Progenitor cell of endocrine pancreas (in vitro differentiated cells): ENCODE measurements at regions not wholly inside any gene's neighbourhood (a gene's known extent, or its start where the extent isn't known, plus 50 kb on each side); places are given as distances from the start of the nearest gene placed in this dataset.

Experiments used
- DNase-seq: peaks from one replicate; pipeline ENCODE4 v3.0.0; 2021; ENCODE audit warnings: low spot score; ENCODE audit not compliant: unreplicated experiment
- H3K27ac Mint-ChIP-seq: 2 replicates; pipeline ENCODE4 v1.8.0; 2021; ENCODE audit warnings: mild to moderate bottlenecking, moderate library complexity, mixed read lengths
- H3K27me3 Mint-ChIP-seq: 2 replicates; pipeline ENCODE4 v1.8.0; 2021; ENCODE audit warnings: mixed read lengths
- H3K36me3 Mint-ChIP-seq: 2 replicates; pipeline ENCODE4 v1.8.0; 2022; ENCODE audit warnings: mixed read lengths; ENCODE audit not compliant: insufficient read depth
- H3K4me1 Mint-ChIP-seq: 2 replicates; pipeline ENCODE4 v1.8.0; 2021; ENCODE audit warnings: low read depth, mixed read lengths
- H3K4me3 Mint-ChIP-seq: 2 replicates; pipeline ENCODE4 v1.8.0; 2021; ENCODE audit warnings: low read depth, mild to moderate bottlenecking, moderate library complexity, mixed read lengths
- H3K9me3 Mint-ChIP-seq: 2 replicates; pipeline ENCODE4 v1.8.0; 2021; ENCODE audit warnings: low read depth, mixed read lengths
- TF ChIP-seq, protein P1 (sequence below): fragments of 200-600 bp; sonication (generic); IDR thresholded peaks from one replicate; pipeline ENCODE4 v1.5.0; 2021; ENCODE audit warnings: antibody characterized with exemption, mild to moderate bottlenecking; ENCODE audit not compliant: unreplicated experiment

DNA sequence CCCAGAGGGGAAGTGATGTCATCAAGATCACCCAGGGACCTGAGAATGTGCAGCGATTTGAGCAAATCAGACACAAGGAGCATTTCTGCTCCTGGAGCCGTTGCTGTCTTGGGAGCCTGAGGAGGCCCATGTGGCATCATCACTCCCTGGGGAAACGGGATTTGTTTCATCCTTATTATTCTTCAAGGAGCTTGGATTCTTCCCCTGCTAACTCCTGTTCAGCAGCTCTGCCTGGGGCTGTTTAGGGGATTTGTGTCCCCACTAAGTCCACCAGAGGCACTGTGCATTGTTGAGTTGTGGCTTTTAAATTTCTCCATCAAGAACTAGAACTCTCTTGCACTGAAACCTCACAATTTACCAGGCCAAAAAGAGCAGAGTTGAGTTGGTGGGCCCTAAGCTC lies 104.2 kb upstream of the MSX1 start:
- H3K4me3 Mint-ChIP-seq: no peak overlapping the region
- TF ChIP-seq, protein P1, sequence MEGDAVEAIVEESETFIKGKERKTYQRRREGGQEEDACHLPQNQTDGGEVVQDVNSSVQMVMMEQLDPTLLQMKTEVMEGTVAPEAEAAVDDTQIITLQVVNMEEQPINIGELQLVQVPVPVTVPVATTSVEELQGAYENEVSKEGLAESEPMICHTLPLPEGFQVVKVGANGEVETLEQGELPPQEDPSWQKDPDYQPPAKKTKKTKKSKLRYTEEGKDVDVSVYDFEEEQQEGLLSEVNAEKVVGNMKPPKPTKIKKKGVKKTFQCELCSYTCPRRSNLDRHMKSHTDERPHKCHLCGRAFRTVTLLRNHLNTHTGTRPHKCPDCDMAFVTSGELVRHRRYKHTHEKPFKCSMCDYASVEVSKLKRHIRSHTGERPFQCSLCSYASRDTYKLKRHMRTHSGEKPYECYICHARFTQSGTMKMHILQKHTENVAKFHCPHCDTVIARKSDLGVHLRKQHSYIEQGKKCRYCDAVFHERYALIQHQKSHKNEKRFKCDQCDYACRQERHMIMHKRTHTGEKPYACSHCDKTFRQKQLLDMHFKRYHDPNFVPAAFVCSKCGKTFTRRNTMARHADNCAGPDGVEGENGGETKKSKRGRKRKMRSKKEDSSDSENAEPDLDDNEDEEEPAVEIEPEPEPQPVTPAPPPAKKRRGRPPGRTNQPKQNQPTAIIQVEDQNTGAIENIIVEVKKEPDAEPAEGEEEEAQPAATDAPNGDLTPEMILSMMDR: no peak
- no peak for DNase-seq
- H3K27me3 Mint-ChIP-seq: peaks cover 33% of the 10 kb centered on the region
- H3K9me3 Mint-ChIP-seq: no peaks in the 10 kb centered on the region
- no peaks in the 10 kb centered on the region for H3K36me3 Mint-ChIP-seq
- no peaks in the 10 kb centered on the region for H3K4me1 Mint-ChIP-seq
- no peak overlapping the region for H3K27ac Mint-ChIP-seq

DNA sequence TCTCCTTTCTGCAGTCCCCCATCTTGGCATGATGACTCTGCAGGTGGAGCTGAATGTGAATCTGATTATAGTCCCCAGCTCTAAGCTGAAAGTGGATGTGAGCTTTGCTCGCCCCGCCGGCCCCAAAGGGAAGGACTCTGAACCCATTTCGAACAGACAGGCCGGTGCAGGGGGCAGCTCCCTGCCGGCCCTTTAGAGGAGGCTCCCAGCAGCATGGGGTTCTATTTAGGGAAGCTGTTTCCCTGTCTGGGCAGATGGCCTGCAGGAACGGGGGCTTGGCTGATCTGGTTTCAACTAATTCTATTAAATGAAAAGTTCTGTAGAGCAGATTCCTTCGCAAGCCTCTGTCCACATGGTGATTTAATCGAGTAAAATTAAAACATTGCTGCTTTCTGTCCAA lies 104.8 kb upstream of the MSX1 start:
- H3K9me3 Mint-ChIP-seq: no peaks in the 10 kb centered on the region
- peaks cover 29% of the 10 kb centered on the region for H3K27me3 Mint-ChIP-seq
- H3K4me1 Mint-ChIP-seq: no peaks in the 10 kb centered on the region
- no peaks in the 10 kb centered on the region for H3K36me3 Mint-ChIP-seq
- no peak overlapping the region for H3K27ac Mint-ChIP-seq
- TF ChIP-seq, protein P1: no peak
- no peak for DNase-seq
- no peak overlapping the region for H3K4me3 Mint-ChIP-seq

- Mint-ChIP-seq H3K9me3 (no peaks in the 10 kb centered on the region), H3K4me3 (no peak overlapping the region), H3K36me3 (no peaks in the 10 kb centered on the region), H3K27ac (no peak overlapping the region), H3K4me1 (no peaks in the 10 kb centered on the region), H3K27me3 (peaks cover 21% of the 10 kb centered on the region)
- no peak for DNase-seq
- TF ChIP-seq, protein P1: no peak
Observed at GRCh38 chr4:4753643-4754042, 105.8 kb upstream of the MSX1 start.

DNA sequence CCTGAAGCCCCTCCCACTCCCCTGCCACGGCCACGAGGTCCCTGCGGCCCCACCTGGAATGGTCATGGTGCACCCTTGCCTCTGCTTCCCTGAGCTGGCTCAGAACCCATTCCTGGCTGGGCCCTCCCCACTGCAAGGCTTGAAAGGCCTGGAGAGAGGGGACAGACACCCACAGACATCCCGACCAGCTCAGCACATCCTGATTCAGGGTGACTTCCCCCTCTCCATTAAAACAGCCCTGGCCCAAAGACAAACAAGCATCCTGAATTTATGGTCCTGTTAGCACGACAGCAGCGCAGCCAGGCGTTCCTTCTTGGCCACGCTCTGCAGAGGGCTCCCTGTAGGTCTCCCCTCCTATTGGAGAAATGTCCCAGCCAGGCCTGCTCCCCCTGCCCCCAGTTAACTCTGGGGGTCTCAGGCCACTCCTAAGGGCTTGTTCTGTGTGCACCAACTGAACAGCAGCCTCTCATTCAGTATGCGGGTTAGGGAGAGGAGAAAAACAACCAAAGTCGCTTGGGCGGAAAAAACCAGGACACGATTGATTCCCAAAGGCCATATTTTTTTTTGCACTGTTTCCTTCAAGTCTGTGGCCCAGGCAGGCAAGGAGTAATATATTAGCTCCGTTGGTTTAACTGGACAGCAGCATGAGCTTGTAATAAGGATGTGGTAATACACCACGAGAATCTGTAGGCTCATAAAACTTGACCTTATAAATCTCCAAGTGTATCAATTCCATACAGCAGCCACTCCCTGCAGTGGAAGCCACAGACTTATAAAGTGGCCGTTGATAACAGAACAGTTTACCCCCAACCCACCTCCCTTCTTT lies 106.7 kb upstream of the MSX1 start:
- Mint-ChIP-seq H3K4me1 (no peaks in the 10 kb centered on the region), H3K4me3 (no peak overlapping the region)
- TF ChIP-seq, protein P1: no peak

DNA sequence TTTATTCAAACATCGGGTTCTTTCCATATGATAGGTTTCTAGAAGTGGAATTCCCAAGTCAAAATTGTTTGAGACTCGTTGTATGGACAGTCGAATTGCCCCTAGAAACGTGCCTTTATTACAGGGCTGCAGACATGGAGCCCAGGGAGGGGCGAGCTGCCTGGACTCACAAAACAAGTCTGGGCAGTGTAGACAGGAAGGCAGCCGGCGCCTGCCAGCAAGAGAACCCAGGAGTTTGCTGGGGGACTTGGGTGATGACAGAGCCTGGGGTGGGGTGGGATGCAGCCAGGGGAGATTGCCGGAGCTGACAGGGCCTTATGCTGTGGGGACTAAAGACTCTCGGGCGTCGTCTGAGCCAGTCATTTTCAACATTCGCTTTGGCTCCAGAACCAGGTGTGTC lies 107.4 kb upstream of the MSX1 start:
- no peak for DNase-seq
- Mint-ChIP-seq H3K9me3 (no peaks in the 10 kb centered on the region), H3K36me3 (no peaks in the 10 kb centered on the region), H3K27ac (peak overlapping the region; percentile 45), H3K27me3 (peaks cover 6% of the 10 kb centered on the region), H3K4me3 (no peak overlapping the region), H3K4me1 (no peaks in the 10 kb centered on the region)
- TF ChIP-seq, protein P1: no peak

More for the DNA sequence above, 106.7 kb upstream of the MSX1 start:
- no peak for DNase-seq
- Mint-ChIP-seq H3K9me3 (no peaks in the 10 kb centered on the region), H3K36me3 (no peaks in the 10 kb centered on the region), H3K27ac (no peak overlapping the region), H3K27me3 (peaks cover 13% of the 10 kb centered on the region)
